IPS-20b (cell line): ENCODE measurements at regions not wholly inside any gene's neighbourhood (a gene's known extent, or its start where the extent isn't known, plus 50 kb on each side); places are given as distances from the start of the nearest gene placed in this dataset.

ENCODE experiments used
- H3K27ac ChIP-seq: one replicate; pipeline ENCODE4 v1.5.1; 2013; ENCODE audit warnings: low read length
- H3K27me3 ChIP-seq: 2 replicates; pipeline ENCODE4 v1.6.1; 2013; ENCODE audit warnings: mild to moderate bottlenecking, low read length, inconsistent platforms; ENCODE audit not compliant: insufficient read depth
- H3K36me3 ChIP-seq: 2 replicates; pipeline ENCODE4 v1.6.1; 2013; ENCODE audit warnings: low read depth, mild to moderate bottlenecking, inconsistent platforms, low read length, moderate library complexity; ENCODE audit not compliant: insufficient read depth
- H3K4me1 ChIP-seq: 2 replicates; pipeline ENCODE4 v1.6.1; 2013; ENCODE audit warnings: mild to moderate bottlenecking, control low read depth, inconsistent platforms, low read length, moderate library complexity; ENCODE audit not compliant: insufficient read depth
- H3K4me3 ChIP-seq: 2 replicates; pipeline ENCODE4 v1.5.1; 2013; ENCODE audit warnings: mild to moderate bottlenecking, low read length, inconsistent platforms
- H3K9ac ChIP-seq: 2 replicates; pipeline ENCODE4 v1.6.1; 2013; ENCODE audit warnings: low read depth, mild to moderate bottlenecking, inconsistent platforms, low read length, moderate library complexity
- H3K9me3 ChIP-seq: 2 replicates; pipeline ENCODE4 v1.6.1; 2013; ENCODE audit warnings: mild to moderate bottlenecking, low read depth, low read length, inconsistent platforms; ENCODE audit not compliant: insufficient read depth

DNA sequence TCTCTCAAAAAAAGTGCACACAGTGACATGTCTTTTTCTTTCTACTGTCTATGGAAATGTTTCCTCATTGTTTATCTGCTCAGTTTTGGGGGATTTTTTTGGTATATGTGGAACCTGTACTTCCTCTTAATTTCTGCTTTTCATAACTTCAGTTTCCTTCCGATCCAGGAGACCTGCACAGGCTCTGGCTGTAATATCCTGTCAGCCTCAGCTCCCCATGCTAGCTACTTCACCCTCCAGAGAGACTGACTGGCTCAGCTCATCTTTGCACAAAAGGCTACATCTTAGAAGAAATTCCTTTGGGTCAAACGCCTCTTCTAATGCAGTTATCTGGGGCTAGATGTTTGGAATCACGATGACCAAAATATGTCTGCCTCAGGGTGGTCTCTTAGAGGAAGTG is 378.4 kb downstream of the RND3 start:
- H3K4me3 ChIP-seq = no peak overlapping the region
- no peaks in the 10 kb centered on the region for H3K36me3 ChIP-seq
- H3K27me3 ChIP-seq = no peaks in the 10 kb centered on the region
- H3K9ac ChIP-seq = no peak overlapping the region
- no peak overlapping the region for H3K27ac ChIP-seq
- H3K9me3 ChIP-seq = no peaks in the 10 kb centered on the region
- no peaks in the 10 kb centered on the region for H3K4me1 ChIP-seq

DNA sequence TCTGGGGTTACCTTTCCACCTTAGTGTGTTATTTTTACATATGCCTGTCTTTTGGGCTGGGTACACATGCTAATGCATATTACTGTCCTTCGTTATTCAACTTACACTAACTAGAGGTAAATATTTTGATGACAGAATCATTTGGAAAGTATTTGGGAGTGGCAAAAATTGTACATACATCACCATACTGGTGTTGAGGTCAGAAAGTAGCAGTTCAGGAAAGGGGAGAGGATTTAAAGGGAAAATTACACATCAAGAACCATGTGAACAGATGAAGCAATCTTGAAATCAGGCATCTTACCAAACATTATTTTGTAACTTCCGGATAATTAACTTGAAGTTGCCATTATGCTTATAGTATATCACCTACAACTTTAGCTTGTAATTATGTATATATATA is 379.7 kb downstream of the RND3 start:
- Histone ChIP-seq H3K27me3 (no peaks in the 10 kb centered on the region), H3K9ac (no peak overlapping the region), H3K4me3 (no peak overlapping the region), H3K27ac (no peak overlapping the region), H3K4me1 (no peaks in the 10 kb centered on the region), H3K36me3 (no peaks in the 10 kb centered on the region), H3K9me3 (no peaks in the 10 kb centered on the region)

DNA sequence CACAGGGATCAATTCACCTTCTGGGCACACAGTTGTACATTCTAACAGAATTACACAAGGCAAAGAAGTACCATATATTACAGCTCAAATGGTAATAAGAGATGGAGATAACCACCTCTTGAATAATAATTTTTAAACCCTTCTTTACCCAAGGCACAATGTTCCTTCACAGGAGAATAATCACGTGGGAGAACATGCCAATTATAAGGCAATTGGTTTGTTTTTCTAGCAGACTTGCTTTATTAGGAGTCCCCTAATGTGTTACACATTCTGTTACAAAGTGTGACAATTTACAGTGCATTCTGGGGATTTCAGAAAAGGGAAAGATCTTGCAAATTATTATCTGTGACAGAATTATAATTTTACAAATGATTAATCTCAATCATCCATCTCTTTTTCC is 380.3 kb downstream of the RND3 start:
- Histone ChIP-seq H3K36me3 (no peaks in the 10 kb centered on the region), H3K27ac (no peak overlapping the region), H3K9me3 (no peaks in the 10 kb centered on the region), H3K4me3 (no peak overlapping the region), H3K4me1 (no peaks in the 10 kb centered on the region), H3K27me3 (no peaks in the 10 kb centered on the region), H3K9ac (no peak overlapping the region)

DNA sequence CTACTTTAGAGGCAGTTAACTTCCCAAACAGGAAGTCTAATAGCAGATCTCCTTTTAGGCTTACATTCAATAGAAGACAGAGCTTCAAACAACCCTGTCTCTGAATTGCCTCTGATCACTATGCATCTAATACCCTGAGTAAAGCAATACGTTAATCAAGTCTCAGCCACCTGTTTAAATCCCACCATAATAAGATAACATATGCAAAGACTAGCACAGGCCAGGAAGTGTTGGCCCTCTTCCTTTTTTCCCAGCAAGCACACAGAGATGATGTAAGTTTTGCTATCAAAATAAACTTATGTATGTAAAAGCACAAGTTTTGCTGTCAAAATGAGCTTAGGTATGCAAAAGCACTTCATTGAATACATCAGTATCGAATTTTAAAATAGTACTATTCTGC is 385.5 kb downstream of the RND3 start:
- Histone ChIP-seq H3K9me3 (no peaks in the 10 kb centered on the region), H3K27me3 (no peaks in the 10 kb centered on the region), H3K4me1 (no peaks in the 10 kb centered on the region), H3K27ac (no peak overlapping the region), H3K36me3 (no peaks in the 10 kb centered on the region), H3K4me3 (no peak overlapping the region), H3K9ac (no peak overlapping the region)

DNA sequence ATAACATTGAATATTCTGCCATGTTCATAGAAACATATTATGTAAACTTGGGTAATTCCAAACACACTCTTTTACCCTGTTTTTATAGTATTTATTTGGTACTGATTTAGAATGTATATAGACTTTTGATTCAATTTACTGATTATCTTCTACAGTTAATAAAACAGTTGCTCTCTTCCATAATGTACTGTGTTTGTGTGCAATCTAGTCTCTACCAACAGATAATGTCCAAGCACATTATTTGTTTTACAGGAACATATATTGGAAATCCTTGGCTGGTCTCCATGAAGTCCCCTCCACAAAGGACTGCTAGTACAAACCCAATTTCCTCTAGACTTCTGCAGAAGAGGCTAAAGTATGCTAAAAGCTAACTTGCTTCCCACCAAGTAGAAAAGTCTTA is 386.6 kb downstream of the RND3 start:
- Histone ChIP-seq H3K27ac (no peak overlapping the region), H3K9me3 (no peaks in the 10 kb centered on the region)

DNA sequence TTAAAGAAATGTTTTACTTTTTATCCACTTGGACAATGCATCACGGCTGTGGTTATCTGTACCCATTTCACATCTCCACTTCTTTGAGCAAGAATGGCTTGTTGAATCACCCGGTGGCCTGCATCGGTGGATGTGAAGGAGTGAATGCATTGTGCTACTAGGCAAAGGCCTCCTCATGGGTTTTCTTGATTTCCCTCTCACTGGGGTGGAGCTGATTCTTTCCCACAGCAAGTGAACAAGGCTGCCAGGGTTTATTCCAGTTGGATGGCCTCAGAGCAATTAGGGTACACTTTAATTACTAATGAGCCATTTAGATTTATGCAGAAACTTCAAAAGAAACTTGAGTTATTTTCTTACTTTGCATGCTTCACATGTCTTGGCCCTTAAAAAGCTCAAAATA is 387.1 kb downstream of the RND3 start:
- Histone ChIP-seq H3K27ac (no peak overlapping the region), H3K36me3 (no peaks in the 10 kb centered on the region), H3K4me1 (no peaks in the 10 kb centered on the region), H3K4me3 (no peak overlapping the region), H3K9me3 (no peaks in the 10 kb centered on the region), H3K9ac (no peak overlapping the region), H3K27me3 (no peaks in the 10 kb centered on the region)

More for the DNA sequence above, 386.6 kb downstream of the RND3 start:
- Histone ChIP-seq H3K4me3 (no peak overlapping the region), H3K9ac (no peak overlapping the region), H3K27me3 (no peaks in the 10 kb centered on the region), H3K36me3 (no peaks in the 10 kb centered on the region), H3K4me1 (no peaks in the 10 kb centered on the region)

DNA sequence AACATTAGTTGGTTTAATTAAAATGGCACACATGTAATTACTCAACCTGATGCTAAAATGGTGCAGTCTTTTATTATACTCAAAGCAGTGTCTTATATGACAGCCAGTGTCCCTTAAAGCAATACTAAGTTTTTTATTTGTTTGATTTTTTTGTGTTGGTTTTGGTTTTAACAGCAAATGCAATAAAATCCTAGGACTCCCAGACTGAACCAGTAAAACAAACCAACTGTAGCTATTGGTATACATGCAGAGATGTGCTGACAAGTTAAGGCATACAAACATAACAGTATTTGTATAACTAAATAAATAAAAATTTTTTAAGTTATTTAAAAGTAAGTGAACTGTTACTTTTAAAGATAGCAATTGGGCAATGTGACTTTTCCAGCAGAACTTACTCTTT is 387.7 kb downstream of the RND3 start:
- Histone ChIP-seq H3K4me1 (no peaks in the 10 kb centered on the region), H3K9ac (no peak overlapping the region), H3K4me3 (no peak overlapping the region), H3K27ac (no peak overlapping the region), H3K27me3 (no peaks in the 10 kb centered on the region), H3K36me3 (no peaks in the 10 kb centered on the region), H3K9me3 (no peaks in the 10 kb centered on the region)

DNA sequence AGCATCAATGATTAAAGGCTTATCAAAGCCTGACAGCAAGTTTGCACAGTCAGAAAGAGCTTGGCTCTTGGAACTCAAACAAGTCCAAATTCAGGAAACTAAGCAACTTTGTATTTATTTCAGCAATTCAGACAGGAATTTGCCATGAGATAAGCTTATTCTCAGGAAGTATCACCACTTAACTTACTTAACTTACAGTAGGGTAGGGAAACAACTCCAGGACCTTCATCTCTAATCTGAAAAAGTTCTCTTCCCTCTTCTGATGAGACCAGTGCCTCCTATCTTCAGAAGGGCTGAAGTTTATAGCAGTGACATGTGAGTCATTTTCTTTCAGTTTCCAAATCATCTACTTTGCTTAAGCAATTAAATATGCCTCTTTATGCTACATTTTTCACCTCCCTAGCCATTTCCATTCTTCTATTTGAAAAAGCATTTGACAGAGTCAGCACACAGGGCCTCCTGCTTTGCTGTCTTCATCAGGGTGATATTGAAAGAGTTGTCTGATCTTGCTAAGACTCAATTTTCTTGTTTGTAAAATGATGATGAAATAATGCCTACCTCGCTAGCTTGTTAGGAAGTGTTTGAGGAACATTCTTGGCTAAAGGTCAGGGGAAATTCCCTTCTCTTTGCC is 389.5 kb downstream of the RND3 start:
- H3K27ac ChIP-seq = no peak overlapping the region
- H3K9ac ChIP-seq = no peak overlapping the region
- H3K4me3 ChIP-seq = no peak overlapping the region

DNA sequence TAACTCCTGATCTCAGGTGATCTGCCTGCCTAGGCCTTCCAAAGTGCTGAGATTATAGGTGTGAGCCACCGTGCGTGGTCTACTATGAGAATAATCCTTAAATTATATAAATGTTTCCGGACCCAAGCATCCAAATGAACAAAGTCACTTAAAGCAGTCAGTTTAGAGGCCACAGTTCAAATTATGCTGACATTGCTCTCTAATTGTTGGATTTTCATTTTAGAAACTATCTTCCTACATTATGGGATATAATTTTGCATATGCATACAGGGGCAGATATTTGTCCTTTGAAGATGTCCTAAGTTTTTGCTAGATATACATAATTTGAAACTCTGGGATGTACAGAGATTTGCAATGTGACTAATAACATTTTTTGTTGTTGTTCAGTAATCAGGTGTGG is 390.1 kb downstream of the RND3 start:
- no peak overlapping the region for H3K4me3 ChIP-seq
- no peaks in the 10 kb centered on the region for H3K4me1 ChIP-seq
- no peak overlapping the region for H3K9ac ChIP-seq
- H3K9me3 ChIP-seq = no peaks in the 10 kb centered on the region
- no peaks in the 10 kb centered on the region for H3K36me3 ChIP-seq
- no peaks in the 10 kb centered on the region for H3K27me3 ChIP-seq
- no peak overlapping the region for H3K27ac ChIP-seq

More for the DNA sequence above, 389.5 kb downstream of the RND3 start:
- H3K9me3 ChIP-seq = no peaks in the 10 kb centered on the region
- no peaks in the 10 kb centered on the region for H3K27me3 ChIP-seq
- H3K4me1 ChIP-seq = no peaks in the 10 kb centered on the region
- H3K36me3 ChIP-seq = no peaks in the 10 kb centered on the region

DNA sequence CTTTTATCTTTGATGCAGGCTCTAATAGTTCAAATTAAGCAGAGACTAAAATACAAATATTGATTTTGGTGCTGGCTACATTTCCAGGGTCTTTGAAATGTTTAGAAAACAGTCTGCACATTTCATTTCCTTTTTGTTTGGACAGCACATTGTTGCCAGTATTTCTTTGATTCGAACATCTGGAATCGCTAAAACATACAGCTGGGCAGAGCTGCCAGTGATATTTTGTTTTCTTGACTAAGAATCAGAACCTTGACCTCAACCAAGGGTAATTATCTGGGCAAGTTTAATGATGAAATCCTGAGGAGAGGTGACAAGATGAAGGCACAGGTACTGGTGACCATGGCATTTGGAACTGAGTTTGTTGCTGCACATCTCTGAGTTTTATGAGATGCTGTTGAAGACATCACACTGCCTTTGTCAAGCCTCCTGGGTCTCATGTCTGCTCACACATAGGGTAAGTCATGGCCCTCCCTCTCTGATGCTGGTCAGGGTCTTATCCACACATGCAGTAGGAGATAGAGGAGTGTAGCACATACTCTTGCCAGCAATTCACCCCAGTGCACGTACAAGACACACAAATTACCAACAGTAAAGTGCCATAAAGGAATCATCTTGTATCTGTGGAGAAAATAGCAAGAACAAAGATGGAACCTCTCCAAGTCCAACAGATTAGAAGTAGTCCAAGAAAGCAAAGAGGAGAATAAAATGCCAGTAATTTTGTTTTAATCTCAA is 391.9 kb downstream of the RND3 start:
- H3K9ac ChIP-seq = no peak overlapping the region
- H3K36me3 ChIP-seq = no peaks in the 10 kb centered on the region
- H3K27ac ChIP-seq = no peak overlapping the region
- no peak overlapping the region for H3K4me3 ChIP-seq
- H3K9me3 ChIP-seq = no peaks in the 10 kb centered on the region
- no peaks in the 10 kb centered on the region for H3K27me3 ChIP-seq
- no peaks in the 10 kb centered on the region for H3K4me1 ChIP-seq

DNA sequence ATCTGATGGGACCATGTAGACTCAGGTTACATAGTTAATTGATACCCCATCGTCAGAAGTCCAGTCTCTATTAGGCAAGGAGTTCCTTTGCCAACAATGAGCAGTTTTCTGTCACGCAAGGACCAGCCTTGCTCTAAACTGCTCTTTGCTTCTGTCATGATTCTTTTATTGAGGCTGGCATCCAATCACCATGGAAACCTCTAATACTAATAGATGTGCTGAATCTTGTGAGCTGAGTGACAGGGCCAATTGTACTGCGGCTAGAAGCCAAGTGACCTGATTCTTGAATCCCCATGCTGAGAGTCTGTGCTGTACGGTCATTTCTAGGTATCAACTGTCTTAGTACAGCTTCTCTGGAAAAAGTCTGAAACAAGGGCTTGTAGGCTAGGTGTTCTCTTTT is 395.6 kb downstream of the RND3 start:
- Histone ChIP-seq H3K27me3 (no peaks in the 10 kb centered on the region), H3K9ac (no peak overlapping the region), H3K27ac (no peak overlapping the region), H3K4me3 (no peak overlapping the region), H3K9me3 (no peaks in the 10 kb centered on the region), H3K36me3 (no peaks in the 10 kb centered on the region), H3K4me1 (peaks cover 6% of the 10 kb centered on the region; the same call in 1 of the 2 replicates)

DNA sequence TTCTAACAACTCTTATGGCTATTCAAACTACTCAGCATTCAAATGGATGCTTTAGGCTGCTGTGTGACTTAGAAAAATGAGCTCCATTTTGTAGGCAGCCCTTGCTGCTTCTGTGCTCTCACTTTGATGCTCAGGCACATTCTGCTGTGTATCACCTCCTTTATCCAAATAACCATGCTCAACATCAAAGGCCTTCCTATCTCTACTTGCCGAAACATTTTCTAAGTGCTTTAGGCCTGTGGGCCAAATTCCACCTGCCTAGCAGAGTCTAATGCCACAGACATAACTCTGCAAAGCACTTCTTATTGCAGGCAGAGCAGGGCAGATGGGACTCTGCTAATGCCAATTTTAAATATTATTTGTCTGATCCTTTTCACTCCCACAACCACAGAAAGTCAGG is 397.4 kb downstream of the RND3 start:
- H3K4me1 ChIP-seq = peaks cover 6% of the 10 kb centered on the region; the same call in 1 of the 2 replicates
- H3K9ac ChIP-seq = no peak overlapping the region
- no peaks in the 10 kb centered on the region for H3K27me3 ChIP-seq
- H3K27ac ChIP-seq = no peak overlapping the region
- H3K36me3 ChIP-seq = no peaks in the 10 kb centered on the region
- no peaks in the 10 kb centered on the region for H3K9me3 ChIP-seq
- no peak overlapping the region for H3K4me3 ChIP-seq
